Adrenal gland (tissue), 5 donors: ENCODE measurements at regions not wholly inside any gene's neighbourhood (a gene's known extent, or its start where the extent isn't known, plus 50 kb on each side); places are given as distances from the start of the nearest gene placed in this dataset.

Experiments used
- CTCF ChIP-seq, 6 experiments: fragments of 450-650 bp in 4 of 6; fragments of 200-600 bp in 2 of 6; sonication (generic) in 1 of 6; IDR thresholded peaks; 1 replicate in 5 of 6; 2 replicates in 1 of 6; pipeline versions ENCODE4 v1.5.1 to v1.8.0; 2016 to 2021; ENCODE audit warnings: antibody characterized with exemption in 6 of 6, mild to moderate bottlenecking in 2 of 6, moderate library complexity in 1 of 6
- POLR2A ChIP-seq, 2 donors: fragments of 450-650 bp; IDR thresholded peaks; one replicate each; pipeline ENCODE4 v1.6.1; 2017; ENCODE audit warnings: antibody characterized with exemption in 2 of 2, mild to moderate bottlenecking in 2 of 2, moderate library complexity in 1 of 2
- donor health status: DM: no; HTN: no; CAD: no.

GRCh38 chr12:34607520-34608195, 585.4 kb downstream of the ALG10 start:
- TF ChIP-seq CTCF (IDR thresholded peaks at IDR 0.05), result no peak
- TF ChIP-seq POLR2A (IDR thresholded peaks at IDR 0.05), result no peak
